ENCODE measurements at regions not wholly inside any gene's neighbourhood (a gene's known extent, or its start where the extent isn't known, plus 50 kb on each side); places are given as distances from the start of the nearest gene placed in this dataset.

DNA sequence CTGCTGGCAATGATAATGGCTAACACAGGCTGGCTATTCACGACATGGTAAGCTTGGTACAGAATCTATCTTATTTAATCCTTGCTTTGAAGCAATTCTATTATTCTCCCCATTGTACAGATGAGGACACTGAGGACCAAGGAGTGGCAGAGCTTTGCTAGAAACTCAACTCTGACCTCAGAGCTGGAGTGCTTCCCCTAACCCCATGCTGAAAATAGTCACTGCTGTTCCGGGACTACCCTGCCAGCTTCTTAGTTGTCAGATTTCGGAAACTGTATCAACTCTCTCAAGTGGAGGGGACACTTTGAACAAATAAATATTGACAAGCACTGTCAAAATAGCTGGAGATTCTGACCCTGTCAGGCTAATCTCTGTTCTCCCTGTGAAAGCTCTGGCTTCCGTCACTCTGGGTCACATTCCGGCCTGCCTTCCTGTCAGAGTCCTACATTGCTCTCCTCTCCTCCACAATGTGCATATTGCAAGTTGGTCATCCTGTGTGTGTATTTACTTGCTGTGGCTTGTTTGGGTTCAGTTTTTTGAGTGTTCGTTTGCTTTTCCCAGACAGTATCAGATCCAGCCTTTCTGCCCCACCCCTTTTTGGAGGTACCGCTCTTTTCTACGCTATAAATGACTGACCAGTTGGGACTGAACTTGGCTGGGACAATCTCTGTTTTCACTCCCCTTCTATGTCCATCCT is 134.3 kb upstream of the MAP1B start:
- no peaks in the 10 kb centered on the region for H3K4me1 ChIP-seq
- H3K27ac ChIP-seq = no peak overlapping the region
- no peaks in the 10 kb centered on the region for H3K36me3 ChIP-seq
- H3K4me3 ChIP-seq = no peak overlapping the region
- H3K9ac ChIP-seq = no peak overlapping the region
- no peak for TF ChIP-seq Cebpa-rat (IDR thresholded peaks at IDR 0.05)
- no peaks in the 10 kb centered on the region for H3K9me3 ChIP-seq (replicated peaks in 1 of 11)
- H3K4me2 ChIP-seq = no peak overlapping the region
- H3K27me3 ChIP-seq = no peaks in the 10 kb centered on the region
- H4K20me1 ChIP-seq = no peaks in the 10 kb centered on the region

DNA sequence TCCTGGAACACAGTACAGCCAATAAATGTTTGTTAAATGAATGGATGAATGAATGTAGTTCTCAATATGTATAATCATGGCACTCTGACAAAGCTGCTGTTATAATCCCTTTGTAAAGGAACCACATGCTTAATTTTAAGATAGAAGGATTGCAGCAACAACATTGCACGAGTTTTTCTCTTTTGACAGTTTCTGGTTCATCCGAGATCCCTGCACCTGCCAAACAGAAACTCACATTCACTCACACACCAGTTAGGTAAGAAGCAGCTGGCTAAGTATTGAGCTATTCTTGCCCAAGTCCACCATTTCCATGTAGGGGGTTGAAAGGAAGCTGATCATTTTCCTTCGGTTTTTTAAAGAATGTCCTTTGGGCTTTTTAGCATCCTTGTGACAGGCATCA is 133.7 kb upstream of the MAP1B start:
- no peak overlapping the region for H3K27ac ChIP-seq
- H3K4me1 ChIP-seq = no peaks in the 10 kb centered on the region
- no peak for TF ChIP-seq Cebpa-rat (IDR thresholded peaks at IDR 0.05)
- no peaks in the 10 kb centered on the region for H4K20me1 ChIP-seq
- H3K27me3 ChIP-seq = no peaks in the 10 kb centered on the region
- no peaks in the 10 kb centered on the region for H3K36me3 ChIP-seq
- H3K9ac ChIP-seq = no peak overlapping the region
- H3K4me2 ChIP-seq = no peak overlapping the region
- H3K4me3 ChIP-seq = no peak overlapping the region
- H3K9me3 ChIP-seq (replicated peaks in 1 of 11) = no peaks in the 10 kb centered on the region

DNA sequence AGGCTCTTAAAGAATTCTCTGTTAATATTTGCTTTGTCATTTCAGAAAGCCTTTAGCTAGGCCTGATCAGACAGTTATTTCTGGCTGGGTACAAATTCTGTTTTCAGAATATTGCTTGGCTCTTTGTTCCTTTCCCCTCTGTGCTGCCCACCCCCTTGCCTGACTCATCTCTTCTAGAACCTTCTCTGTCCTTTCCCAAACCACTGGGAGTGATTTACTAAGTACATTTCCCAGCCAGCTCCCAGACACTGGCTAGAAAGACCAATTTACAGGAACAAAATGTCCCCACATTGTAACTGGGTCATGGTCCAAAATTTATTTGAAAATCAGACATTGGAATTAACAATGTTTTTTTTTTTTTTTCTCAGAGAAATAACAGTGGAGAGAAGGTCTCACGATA is 133.1 kb upstream of the MAP1B start:
- Histone ChIP-seq H3K4me1 (no peaks in the 10 kb centered on the region), H3K9ac (no peak overlapping the region), H3K27me3 (no peaks in the 10 kb centered on the region), H4K20me1 (no peaks in the 10 kb centered on the region), H3K4me3 (no peak overlapping the region), H3K9me3 (replicated peaks in 1 of 11) (no peaks in the 10 kb centered on the region), H3K36me3 (no peaks in the 10 kb centered on the region), H3K4me2 (no peak overlapping the region), H3K27ac (no peak overlapping the region)
- no peak for TF ChIP-seq Cebpa-rat (IDR thresholded peaks at IDR 0.05)

DNA sequence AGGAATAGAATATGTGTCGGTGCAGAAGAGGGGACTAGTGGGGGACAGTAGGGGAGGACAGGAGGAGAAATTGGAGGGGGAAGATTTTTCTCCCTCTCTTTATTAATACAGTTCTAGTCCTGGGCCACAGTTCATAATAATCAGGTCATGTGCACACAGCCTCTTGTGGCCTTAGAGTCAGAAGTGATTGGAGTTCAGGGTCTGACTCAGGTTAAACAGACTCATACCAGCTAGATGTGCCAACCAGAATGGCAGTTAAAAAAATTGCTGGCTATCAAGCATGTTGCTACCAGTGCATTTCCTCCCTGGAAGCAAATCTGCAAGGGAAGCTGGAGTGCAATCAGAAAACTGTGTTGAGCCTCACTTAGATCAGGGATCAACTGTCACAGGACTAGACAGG is 132.7 kb upstream of the MAP1B start:
- Histone ChIP-seq H3K9ac (no peak overlapping the region), H3K4me2 (no peak overlapping the region), H3K36me3 (no peaks in the 10 kb centered on the region), H3K27me3 (no peaks in the 10 kb centered on the region), H3K27ac (no peak overlapping the region), H3K9me3 (replicated peaks in 1 of 11) (no peaks in the 10 kb centered on the region), H3K4me1 (no peaks in the 10 kb centered on the region), H4K20me1 (no peaks in the 10 kb centered on the region), H3K4me3 (no peak overlapping the region)
- TF ChIP-seq Cebpa-rat (IDR thresholded peaks at IDR 0.05) = no peak

DNA sequence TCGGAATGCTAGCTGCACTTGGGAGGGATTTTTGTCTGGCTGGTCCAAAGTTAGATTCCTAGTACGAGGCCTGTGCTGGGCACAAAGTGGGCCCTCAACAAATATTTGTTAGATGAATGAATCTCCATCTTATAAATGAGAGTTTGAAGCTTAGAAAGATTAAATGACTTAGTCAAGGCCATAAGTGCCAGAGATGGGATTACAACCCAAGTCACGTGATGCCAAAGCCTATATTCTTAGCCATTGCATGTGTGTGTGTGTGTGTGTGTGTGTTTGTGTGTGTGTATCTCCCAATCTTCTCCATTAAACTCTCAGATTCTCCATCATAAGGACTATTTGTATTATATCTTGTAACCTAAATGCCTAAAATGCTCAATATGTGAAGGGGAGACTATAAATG is 130.8 kb upstream of the MAP1B start:
- no peaks in the 10 kb centered on the region for H3K4me1 ChIP-seq
- H3K36me3 ChIP-seq = no peaks in the 10 kb centered on the region
- H4K20me1 ChIP-seq = no peaks in the 10 kb centered on the region
- no peak overlapping the region for H3K9ac ChIP-seq
- no peak for TF ChIP-seq Cebpa-rat (IDR thresholded peaks at IDR 0.05)
- H3K4me3 ChIP-seq = no peak overlapping the region
- H3K4me2 ChIP-seq = no peak overlapping the region
- H3K9me3 ChIP-seq (replicated peaks in 1 of 11) = peaks cover 0 to 8% (median 5%) of the 10 kb centered on the region in 11 experiments; a peak in 14 of 22 replicates
- no peaks in the 10 kb centered on the region for H3K27me3 ChIP-seq
- H3K27ac ChIP-seq = no peak overlapping the region

DNA sequence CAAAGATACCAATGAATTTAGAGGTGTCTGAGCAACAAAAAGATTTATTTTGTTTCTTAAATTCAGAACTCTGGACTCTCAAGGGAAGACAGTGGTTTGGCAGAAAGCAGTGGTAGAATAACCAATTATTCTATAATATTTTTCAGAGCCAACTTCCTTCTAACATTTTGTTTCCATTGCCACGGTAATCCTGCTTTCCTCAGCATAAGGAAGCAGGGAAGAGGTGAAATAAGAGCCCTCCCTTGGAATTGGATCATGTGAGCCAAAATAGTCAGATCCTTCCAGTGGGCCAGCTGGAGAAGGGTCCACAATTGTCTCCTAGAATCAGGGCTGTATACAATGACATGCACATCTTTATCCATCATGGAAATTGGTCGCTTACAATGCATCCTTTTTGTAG is 130.0 kb upstream of the MAP1B start:
- Histone ChIP-seq H3K36me3 (no peaks in the 10 kb centered on the region), H4K20me1 (no peaks in the 10 kb centered on the region), H3K9me3 (replicated peaks in 1 of 11) (peaks cover 6 to 17% (median 13%) of the 10 kb centered on the region in 11 experiments; a peak in 21 of 22 replicates), H3K9ac (no peak overlapping the region), H3K27me3 (no peaks in the 10 kb centered on the region), H3K4me3 (no peak overlapping the region), H3K4me2 (no peak overlapping the region), H3K27ac (no peak overlapping the region), H3K4me1 (no peaks in the 10 kb centered on the region)
- TF ChIP-seq Cebpa-rat (IDR thresholded peaks at IDR 0.05) = no peak

DNA sequence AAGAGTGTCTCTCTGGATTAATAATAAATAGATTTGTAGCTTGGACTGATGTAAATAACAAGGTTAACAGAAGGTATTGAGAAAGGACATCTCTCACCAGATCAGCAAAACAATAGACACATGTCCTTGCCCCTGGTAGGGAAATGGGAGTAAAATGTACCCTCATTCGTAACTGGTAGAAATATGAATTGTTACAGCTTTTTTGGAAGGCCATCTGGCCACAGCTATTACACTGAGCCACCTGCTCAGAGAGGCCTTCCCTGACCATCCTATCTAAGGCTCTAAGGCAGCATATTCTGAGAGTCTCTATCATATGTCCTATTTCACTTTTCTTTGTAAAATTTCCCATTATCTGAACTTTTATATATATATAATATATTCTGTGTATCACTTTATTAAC is 129.1 kb upstream of the MAP1B start:
- peaks cover 13 to 26% (median 22%) of the 10 kb centered on the region in 11 experiments for H3K9me3 ChIP-seq (replicated peaks in 1 of 11)
- no peak overlapping the region for H3K4me3 ChIP-seq
- no peaks in the 10 kb centered on the region for H3K36me3 ChIP-seq
- H4K20me1 ChIP-seq = no peaks in the 10 kb centered on the region
- no peak overlapping the region for H3K27ac ChIP-seq
- no peak overlapping the region for H3K4me2 ChIP-seq
- H3K27me3 ChIP-seq = no peaks in the 10 kb centered on the region
- no peak for TF ChIP-seq Cebpa-rat (IDR thresholded peaks at IDR 0.05)
- H3K9ac ChIP-seq = no peak overlapping the region
- no peaks in the 10 kb centered on the region for H3K4me1 ChIP-seq

DNA sequence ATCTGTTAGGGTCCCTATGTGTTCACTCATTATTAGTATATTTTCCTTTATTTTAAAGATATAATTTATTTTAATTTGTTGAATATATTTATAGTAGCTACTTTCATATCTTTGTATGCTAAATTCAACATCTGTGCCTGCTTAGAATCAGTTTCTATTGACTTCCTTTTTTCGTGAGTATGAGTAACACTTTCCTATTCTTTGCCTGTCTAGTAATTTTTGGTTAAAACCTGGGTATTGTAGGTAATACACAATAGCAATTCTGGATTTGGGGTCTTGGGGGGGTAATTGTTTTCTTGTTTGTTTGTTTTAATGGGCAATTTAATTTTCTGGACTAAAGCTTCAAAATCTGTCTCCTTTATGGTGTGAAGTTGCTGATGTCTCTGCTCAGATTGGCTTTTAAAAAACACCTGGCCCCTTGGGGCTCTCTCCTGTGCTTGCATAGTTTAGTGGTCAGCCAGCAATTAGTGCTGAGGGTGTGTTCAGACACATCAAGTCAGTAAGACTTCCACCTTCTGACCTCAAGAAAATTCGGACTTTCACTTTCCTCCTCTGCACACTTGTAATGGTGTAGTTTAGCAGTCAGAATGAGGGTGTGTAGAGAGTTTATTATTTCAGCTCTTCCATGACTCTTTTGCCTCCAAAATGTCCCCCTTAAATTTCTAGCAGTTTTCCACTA is 124.4 kb upstream of the MAP1B start:
- no peaks in the 10 kb centered on the region for H3K36me3 ChIP-seq
- peak overlapping the region in 1 of 10 experiments; percentile 28; a peak in 1 of 20 replicates for H3K4me3 ChIP-seq
- H3K4me2 ChIP-seq = no peak overlapping the region
- no peak overlapping the region for H3K9ac ChIP-seq
- no peaks in the 10 kb centered on the region for H4K20me1 ChIP-seq
- H3K27ac ChIP-seq = no peak overlapping the region
- TF ChIP-seq Cebpa-rat (IDR thresholded peaks at IDR 0.05) = no peak
- H3K4me1 ChIP-seq = no peaks in the 10 kb centered on the region
- no peaks in the 10 kb centered on the region for H3K27me3 ChIP-seq
- H3K9me3 ChIP-seq (replicated peaks in 1 of 11) = peaks cover 24 to 44% (median 33%) of the 10 kb centered on the region in 11 experiments

DNA sequence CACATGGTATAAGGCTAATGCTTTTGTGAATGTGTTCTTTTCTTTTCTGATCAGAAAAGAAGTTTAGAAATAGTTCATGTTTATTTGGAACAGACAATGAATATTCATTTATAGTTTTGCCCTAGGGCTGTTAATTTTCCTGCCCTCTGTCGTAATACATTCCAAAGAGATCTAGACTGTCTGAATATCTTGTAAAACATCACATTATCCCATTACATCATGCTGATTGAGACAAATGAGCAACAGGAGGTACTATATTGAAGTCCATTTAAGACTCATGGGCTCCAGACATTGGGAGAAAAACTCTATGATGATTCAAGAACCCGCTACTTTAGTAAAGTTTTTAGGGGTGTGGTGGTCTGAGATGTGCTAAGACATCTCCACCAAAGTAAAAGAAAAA is 121.2 kb upstream of the MAP1B start:
- H3K27me3 ChIP-seq = no peaks in the 10 kb centered on the region
- TF ChIP-seq Cebpa-rat (IDR thresholded peaks at IDR 0.05) = no peak
- H3K4me1 ChIP-seq = no peaks in the 10 kb centered on the region
- H3K4me2 ChIP-seq = no peak overlapping the region
- H4K20me1 ChIP-seq = no peaks in the 10 kb centered on the region
- no peak overlapping the region for H3K4me3 ChIP-seq
- H3K9ac ChIP-seq = no peak overlapping the region
- H3K9me3 ChIP-seq (replicated peaks in 1 of 11) = peaks cover 24 to 43% (median 31%) of the 10 kb centered on the region in 11 experiments
- H3K27ac ChIP-seq = no peak overlapping the region
- no peaks in the 10 kb centered on the region for H3K36me3 ChIP-seq

DNA sequence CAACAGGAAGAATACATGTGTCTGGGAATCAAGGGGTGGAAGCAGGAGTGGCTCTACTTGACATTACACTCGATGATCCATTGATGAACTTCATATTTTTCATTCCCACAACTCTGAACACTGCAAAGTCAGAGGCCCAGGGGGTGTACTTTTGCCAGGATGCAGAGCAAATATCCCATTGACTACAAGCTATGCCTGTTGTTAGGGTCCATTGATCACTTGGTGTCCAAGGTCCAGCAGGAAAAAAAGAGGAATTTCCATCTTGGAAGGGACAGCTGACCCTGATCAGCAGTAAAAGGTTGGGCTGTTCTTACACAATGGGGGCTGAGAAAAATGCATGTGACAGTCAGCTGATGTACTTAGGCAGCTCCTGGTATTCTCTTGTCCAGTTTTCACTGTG is 118.5 kb upstream of the MAP1B start:
- H3K27me3 ChIP-seq = no peaks in the 10 kb centered on the region
- H3K4me2 ChIP-seq = no peak overlapping the region
- no peak overlapping the region for H3K9ac ChIP-seq
- no peaks in the 10 kb centered on the region for H3K4me1 ChIP-seq
- H4K20me1 ChIP-seq = no peaks in the 10 kb centered on the region
- H3K27ac ChIP-seq = no peak overlapping the region
- peaks cover 0 to 16% (median 5%) of the 10 kb centered on the region in 11 experiments; a peak in 20 of 22 replicates for H3K9me3 ChIP-seq (replicated peaks in 1 of 11)
- TF ChIP-seq Cebpa-rat (IDR thresholded peaks at IDR 0.05) = no peak
- H3K4me3 ChIP-seq = no peak overlapping the region
- H3K36me3 ChIP-seq = no peaks in the 10 kb centered on the region
